RPMI7951 (cell line): ENCODE measurements at regions not wholly inside any gene's neighbourhood (a gene's known extent, or its start where the extent isn't known, plus 50 kb on each side); places are given as distances from the start of the nearest gene placed in this dataset.

Experiments used
- DNase-seq: peaks from one replicate; pipeline ENCODE4 v3.0.0-alpha.2; 2012; ENCODE audit warnings: low read depth

GRCh38 chr6:14964556-14965270 lies 281.2 kb upstream of the JARID2 start:
- no peak for DNase-seq

- DNase-seq = no peak
Measured at GRCh38 chr6:14965424-14966075, 280.3 kb upstream of the JARID2 start.

GRCh38 chr6:14966096-14966905 lies 279.6 kb upstream of the JARID2 start:
- peak; percentile 26 for DNase-seq

- DNase-seq = no peak
Measured at GRCh38 chr6:14966906-14967711, 278.8 kb upstream of the JARID2 start.

GRCh38 chr6:14968056-14968637 lies 277.7 kb upstream of the JARID2 start:
- DNase-seq = no peak

GRCh38 chr6:14969126-14969525 lies 276.7 kb upstream of the JARID2 start:
- DNase-seq = no peak

- no peak for DNase-seq
Measured at GRCh38 chr6:14972379-14973067, 273.3 kb upstream of the JARID2 start.

- DNase-seq = no peak
Measured at GRCh38 chr6:14974372-14974771, 271.5 kb upstream of the JARID2 start.

GRCh38 chr6:14974792-14975470 lies 270.9 kb upstream of the JARID2 start:
- no peak for DNase-seq

- DNase-seq = peak; percentile 28
Measured at GRCh38 chr6:14975471-14975817, 270.4 kb upstream of the JARID2 start.

GRCh38 chr6:14977747-14978382 lies 268.0 kb upstream of the JARID2 start:
- DNase-seq = no peak

- DNase-seq = no peak
Measured at GRCh38 chr6:14981960-14982359, 263.9 kb upstream of the JARID2 start.

GRCh38 chr6:14983599-14984518 lies 262.0 kb upstream of the JARID2 start:
- peak; percentile 54 for DNase-seq

- peak; percentile 71 for DNase-seq
Measured at GRCh38 chr6:14984519-14984853, 261.4 kb upstream of the JARID2 start.

- DNase-seq = no peak
Measured at GRCh38 chr6:14985366-14985765, 260.5 kb upstream of the JARID2 start.

GRCh38 chr6:14986370-14986769 lies 259.5 kb upstream of the JARID2 start:
- DNase-seq = no peak

GRCh38 chr6:14987490-14987889 lies 258.4 kb upstream of the JARID2 start:
- peak; percentile 72 for DNase-seq

- no peak for DNase-seq
Measured at GRCh38 chr6:14992382-14992781, 253.5 kb upstream of the JARID2 start.

- DNase-seq = no peak
Measured at GRCh38 chr6:14995208-14995607, 250.7 kb upstream of the JARID2 start.
